GM18951 (cell line): ENCODE measurements at regions not wholly inside any gene's neighbourhood (a gene's known extent, or its start where the extent isn't known, plus 50 kb on each side); places are given as distances from the start of the nearest gene placed in this dataset.

Source experiments
- POLR2A ChIP-seq: IDR thresholded peaks from 4 replicates; pipeline ENCODE4 v1.6.1; 2011; ENCODE audit warnings: mild to moderate bottlenecking; ENCODE audit not compliant: insufficient read length, insufficient read depth; ENCODE audit errors: extremely low read depth
- in situ Hi-C: fragments of 300-500 bp; cut with MboI; formaldehyde crosslinking; loops from one replicate; pipeline ENCODE4 v1.12.0; 2022; ENCODE audit warnings: low sequenced_read_pairs, mixed read lengths, inconsistent platforms; ENCODE audit not compliant: unreplicated experiment

DNA sequence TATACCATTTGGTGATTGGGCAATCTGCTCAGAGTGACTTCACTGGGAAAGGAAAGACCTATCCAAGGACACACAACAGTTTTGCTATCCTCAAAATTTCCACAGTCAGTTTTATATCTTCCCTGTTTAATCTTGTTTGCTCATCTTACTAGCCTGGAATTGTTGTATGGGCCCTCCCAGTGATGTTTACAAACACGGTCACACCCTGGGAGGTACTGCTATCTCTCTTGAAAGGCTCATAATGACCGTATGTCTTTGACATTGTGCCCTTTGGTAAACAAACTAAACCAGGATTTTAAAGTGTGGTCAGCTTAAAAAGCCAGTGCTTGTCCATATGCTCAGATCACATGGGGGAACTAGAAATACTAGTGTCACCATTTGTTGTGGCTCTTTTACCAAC, 277.0 kb downstream of the CDH2 start:
- no peak for TF ChIP-seq POLR2A
- in situ Hi-C loops: no loop called here

DNA sequence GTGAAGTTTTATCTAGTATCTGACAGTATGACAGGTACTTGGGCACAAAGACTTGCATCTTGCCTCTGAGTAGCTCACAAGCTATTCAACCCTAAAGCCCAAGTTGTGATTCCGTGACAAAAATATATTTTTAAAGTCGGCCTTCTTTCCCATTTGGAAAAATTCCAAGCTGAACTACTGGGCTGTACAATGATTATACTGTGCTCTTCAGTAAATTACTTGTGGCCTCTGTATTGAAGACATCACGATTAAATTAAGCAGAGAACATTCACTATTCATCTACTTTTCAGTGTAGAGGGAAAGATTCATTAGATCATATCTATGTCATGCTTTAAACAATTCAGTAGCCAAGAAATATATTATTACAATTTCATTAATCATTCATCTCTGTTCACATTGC, 282.2 kb downstream of the CDH2 start:
- no peak for TF ChIP-seq POLR2A
- in situ Hi-C loops: no loop called here

DNA sequence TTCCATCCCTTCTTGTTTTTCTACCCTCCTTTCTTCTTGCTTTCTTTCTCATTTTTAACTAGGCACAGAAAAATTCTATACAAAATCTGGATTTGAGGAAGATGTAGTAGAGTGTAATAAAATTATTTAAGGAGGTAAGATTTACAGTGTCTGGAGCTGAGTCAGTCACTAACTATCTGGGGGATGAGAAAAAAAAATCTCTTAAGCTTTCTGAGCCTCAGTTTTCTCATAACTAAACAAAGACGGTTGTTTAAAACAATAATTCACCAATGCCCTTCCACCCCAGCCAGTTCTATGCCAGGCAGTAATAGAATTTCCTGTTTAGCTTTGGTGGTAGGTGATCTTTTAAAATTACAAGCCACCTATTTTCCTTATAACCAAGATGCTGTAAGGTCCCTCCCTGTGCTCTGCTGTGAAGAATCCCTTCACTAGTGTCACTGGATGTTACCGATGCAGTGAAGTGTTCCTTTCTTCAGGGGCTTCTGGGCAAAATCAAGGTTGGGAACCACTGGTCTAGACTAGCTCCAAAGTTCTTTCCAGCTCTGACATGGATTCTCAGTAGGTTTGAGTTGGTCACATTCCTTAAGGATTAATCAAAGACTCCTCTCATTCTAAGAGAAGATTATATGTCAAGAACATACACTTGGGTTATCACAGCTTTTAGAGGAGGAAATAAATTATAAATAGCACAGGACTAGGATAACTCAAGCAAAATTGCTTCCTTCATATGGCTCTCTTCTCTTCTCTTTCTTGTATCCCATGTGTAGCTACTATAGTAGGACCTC, 289.0 kb downstream of the CDH2 start:
- in situ Hi-C loops: no loop called here
- no peak for TF ChIP-seq POLR2A

DNA sequence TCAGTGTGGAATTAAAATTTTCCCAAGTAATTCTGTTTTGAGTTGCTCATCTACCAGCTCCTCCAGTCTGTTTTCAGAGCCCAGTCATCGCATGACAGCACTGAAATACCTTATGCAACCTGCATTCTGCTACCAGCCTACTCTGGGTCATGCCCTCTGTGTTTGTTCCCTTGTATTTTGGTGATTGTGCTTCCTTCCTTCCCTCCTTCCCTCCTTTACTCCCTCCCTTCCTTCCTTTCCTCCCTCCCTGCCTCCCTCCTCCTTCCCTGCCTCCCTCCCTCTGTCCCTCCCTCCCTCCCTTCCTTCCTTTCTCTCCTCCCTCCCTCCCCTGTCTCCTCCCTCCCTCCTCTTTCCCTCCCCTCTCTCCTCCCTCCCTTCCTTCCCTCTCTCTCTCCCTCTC, 289.6 kb downstream of the CDH2 start:
- no peak for TF ChIP-seq POLR2A
- in situ Hi-C loops: no loop called here

DNA sequence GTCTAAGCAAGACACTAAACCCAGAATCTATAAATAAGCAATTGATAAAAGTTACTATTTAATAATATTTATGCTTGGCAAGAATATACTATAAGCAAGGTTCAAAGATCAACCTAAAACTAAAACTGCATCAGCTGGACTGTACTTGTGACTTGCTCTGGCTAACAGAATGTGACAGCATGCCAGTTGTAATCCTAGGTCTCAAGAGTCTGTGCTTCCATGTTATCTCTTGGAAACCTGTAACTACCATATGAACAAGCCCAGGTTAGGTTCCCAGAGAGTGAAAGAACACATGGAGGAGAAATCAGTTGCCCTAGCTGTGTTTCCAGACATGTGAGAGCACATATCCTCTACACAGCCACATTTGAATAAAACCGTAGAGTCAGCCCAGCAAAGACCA, 297.4 kb downstream of the CDH2 start:
- in situ Hi-C loops: no loop called here
- no peak for TF ChIP-seq POLR2A

DNA sequence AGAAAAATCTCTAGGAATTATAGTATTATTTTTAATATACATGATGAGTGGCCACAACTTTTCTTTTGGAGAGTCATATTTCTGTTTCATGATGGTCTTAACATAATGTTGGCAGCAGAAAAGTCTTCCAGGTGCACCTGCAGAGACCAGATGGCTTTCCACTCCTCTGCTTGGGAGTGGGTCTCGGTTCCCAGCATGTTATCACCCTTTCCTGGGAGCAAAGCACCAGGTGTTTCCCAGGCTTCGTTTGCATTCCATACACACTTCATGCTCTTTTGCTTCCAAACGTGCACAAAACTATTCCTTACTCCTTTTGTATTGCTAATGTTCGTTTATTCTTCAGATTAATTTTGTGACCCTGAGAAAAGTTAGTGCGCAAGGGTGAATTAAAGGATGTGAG, 305.2 kb downstream of the CDH2 start:
- in situ Hi-C loops: no loop called here
- TF ChIP-seq POLR2A: no peak

DNA sequence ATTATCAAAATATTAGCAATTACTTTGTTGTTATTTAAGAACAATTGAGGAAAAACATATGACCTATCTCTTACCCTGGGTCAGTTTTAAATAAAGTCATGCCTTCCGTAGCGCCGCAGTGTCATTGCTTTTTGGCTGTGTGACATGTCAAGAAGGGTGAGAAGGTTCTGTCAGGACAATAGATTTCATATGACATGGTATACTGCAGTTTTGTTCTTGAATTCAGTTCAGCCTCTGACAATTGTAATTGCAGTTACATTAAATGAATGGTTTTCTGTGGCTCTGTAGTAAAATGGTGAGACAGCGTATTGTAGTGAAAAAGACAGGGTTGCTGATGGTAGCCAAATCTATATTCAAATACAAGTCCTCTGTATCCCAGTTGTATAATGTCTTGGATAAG, 307.2 kb downstream of the CDH2 start:
- TF ChIP-seq POLR2A: no peak
- in situ Hi-C loops: no loop called here

DNA sequence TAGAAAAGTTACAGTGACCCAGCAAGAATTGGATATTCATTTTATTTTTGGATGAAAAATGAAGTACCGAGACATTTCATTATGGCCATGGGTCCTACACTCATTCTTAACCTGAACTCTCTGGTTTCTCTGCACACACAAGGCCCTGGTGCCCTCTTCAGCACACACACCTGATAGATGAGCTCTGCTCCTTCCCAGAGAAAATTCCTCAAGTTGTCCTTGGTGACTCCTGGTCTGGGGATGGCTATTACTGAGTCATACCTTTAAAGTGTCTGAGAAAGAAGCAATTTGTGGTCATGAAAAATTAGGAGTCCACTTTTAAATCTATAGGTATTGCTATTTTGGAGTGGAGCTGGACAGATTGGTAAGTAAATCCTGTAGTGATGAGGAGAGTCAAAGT, 311.5 kb downstream of the CDH2 start:
- in situ Hi-C loops: no loop called here
- TF ChIP-seq POLR2A: no peak

DNA sequence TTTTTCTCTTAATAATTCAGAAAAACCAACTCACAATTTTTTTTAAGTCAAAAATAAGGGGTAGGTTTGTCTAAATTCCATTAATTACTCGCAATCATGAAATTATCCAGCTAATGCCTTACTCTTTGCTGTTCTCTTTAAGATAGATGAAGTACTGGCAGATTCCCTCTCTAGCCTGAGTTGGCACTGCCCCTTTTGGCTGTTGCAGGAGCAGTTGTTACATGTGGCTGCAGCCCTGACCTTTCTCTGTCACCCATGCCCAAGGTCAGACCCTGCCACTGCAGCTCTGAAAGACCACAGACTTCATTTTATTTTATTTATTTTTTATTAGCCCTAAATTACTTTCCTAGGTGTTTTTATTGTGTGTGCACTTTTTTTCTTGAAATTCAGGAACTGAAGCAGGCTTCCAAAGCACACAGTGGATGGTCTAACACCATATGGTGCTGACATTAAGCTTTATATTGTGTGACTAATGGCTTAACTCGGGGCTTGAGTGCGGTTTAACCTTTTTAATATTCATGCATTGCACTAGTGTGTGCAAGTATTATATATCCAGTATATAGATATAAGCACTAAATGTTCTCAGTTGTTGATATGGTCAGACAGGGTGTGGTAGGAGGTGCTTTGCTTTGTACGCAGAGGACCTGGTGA, 313.0 kb downstream of the CDH2 start:
- TF ChIP-seq POLR2A: no peak
- in situ Hi-C loops: no loop called here

DNA sequence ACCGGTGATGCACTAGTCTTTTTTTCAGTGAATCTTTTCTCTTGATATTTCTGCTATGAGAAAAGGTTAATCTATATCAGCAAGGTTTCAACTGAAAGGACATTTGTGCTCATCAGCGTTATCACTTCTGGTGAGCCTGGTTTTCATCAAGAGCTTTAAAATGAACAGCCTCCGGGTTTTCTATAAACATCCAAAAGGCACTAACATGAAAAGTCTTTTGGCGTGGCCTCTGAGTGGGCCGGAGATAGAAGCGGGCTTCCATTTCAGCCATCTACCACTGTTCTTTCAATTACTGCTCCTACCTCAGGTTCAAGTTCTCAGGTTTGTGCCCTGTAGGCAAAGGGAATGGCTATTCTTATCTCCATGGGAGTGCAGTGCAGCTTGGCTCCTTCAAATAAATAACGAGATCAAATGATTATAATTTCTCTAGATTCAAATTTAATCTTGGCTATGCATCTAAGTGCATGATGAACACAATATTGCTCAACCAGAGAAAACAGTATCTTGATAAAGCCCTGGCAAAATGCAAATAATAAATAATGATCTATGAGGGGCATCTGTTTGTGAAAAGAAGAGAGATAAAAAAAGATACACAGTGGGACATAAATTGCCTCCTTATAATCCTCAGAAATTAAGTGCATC, 314.8 kb downstream of the CDH2 start:
- in situ Hi-C loops: no loop called here
- no peak for TF ChIP-seq POLR2A

DNA sequence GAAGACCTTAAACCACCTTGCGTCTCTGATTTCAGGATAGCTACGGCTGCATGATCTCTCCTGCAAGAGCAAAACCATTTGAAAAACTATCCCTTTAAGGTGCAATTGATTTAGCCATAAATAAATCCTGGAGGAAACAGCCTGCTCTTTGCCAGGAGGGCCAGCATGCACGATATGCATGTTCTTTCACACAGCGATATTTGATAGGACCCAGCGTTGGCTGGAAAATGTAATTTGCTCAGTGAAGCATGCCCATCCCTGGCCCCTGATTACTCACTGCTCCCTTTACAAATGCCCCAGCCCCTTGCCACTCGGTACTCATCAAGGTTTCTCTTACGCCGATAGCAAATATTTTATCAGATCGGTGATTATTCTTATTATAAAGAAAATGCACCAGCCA, 315.4 kb downstream of the CDH2 start:
- in situ Hi-C loops: no loop called here

DNA sequence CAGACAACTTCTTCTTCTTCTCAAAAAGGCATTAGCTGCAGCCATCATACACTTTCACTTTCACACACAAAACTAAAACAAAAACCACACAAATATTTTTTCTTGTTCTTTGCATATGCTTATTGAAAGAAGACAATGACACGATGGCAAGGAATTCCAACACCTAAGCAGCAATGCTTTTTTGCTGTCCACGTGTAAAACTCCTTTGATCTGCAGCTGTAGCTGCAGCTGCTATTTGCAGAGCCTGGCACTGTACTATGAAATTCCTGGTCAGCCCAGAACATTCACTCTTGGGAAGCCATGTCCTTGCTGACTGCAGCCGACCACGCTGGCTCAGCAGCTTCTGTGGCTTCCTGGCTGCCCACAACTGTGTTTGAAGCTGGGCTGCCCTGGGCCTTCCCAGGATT, 316.2 kb downstream of the CDH2 start:
- in situ Hi-C loops: no loop called here
- TF ChIP-seq POLR2A: no peak

More for the DNA sequence above, 315.4 kb downstream of the CDH2 start:
- TF ChIP-seq POLR2A: no peak

DNA sequence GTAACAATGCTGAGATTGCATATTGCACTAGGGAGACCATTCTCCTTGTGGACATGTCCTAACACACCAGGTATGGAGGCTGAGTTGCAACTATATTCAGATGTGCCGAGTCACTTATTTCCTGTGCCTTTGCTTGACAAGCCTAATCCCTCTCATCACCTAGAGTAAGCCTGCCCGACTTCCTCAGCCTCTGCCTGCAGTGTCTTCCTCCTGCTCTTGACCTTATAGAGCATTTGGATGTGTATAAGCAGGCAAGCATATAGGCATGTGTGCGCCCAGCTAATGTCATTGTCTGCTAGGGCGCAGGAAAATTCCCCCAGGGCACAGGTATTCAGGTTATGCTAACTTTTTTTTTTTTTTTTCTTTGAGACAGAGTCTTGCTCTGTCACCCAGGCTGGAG, 316.9 kb downstream of the CDH2 start:
- in situ Hi-C loops: no loop called here

DNA sequence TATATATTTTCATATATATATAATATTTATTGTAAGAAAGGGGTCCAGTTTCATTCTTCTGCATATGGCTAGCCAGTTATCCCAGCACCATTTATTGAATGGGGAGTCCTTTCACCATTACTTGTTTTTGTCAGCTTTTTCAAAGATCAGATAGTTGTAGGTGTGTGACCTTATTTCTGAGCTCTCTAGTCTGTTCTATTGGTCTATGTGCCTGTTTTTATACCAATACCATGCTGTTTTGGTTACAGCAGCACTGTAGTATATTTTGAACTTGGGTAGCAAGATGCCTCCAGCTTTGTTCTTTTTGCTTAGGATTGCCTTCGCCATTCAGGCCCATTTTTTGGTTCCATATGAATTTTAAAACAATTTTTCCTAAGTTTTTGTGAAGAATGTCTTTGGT, 320.1 kb downstream of the CDH2 start:
- TF ChIP-seq POLR2A: no peak
- in situ Hi-C loops: no loop called here

More for the DNA sequence above, 316.9 kb downstream of the CDH2 start:
- no peak for TF ChIP-seq POLR2A
